VCaP (cell line): ENCODE measurements at regions not wholly inside any gene's neighbourhood (a gene's known extent, or its start where the extent isn't known, plus 50 kb on each side); places are given as distances from the start of the nearest gene placed in this dataset.

ENCODE experiments used
- H3K27ac ChIP-seq: fragments of 450-650 bp; 2 replicates; pipeline ENCODE4 v1.5.1; 2017
- TF ChIP-seq, protein P1 (sequence below): fragments of 450-650 bp; conservative IDR thresholded peaks from 2 replicates; pipeline ENCODE4 v1.5.1; 2017; ENCODE audit warnings: mild to moderate bottlenecking, moderate library complexity

DNA sequence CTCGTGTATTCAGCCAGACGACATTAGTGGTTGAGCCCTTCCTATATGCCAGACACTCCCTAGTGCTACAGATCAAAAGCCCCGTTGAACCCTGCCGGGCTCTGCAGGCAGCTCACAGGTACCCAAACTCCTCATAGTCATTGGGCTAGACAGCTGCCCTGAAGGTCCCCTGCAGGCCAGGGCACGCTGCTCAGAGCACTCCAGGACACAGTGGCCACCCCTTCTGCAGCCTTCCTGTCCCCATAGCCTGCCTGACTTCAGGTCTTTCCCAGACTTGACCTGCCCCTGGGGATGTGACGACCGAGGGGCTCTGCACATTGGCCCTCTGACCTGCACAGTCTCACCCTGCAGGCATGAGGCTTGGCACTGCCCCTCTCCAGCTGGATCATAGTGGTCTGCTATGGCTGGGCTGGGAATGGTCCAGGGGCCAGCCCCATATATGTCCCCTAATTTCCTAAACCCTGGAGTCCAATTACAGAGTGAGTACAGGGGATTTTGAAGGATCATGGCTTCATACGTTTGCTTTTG is 64.2 kb upstream of the UBAC2 start:
- TF ChIP-seq, protein P1, sequence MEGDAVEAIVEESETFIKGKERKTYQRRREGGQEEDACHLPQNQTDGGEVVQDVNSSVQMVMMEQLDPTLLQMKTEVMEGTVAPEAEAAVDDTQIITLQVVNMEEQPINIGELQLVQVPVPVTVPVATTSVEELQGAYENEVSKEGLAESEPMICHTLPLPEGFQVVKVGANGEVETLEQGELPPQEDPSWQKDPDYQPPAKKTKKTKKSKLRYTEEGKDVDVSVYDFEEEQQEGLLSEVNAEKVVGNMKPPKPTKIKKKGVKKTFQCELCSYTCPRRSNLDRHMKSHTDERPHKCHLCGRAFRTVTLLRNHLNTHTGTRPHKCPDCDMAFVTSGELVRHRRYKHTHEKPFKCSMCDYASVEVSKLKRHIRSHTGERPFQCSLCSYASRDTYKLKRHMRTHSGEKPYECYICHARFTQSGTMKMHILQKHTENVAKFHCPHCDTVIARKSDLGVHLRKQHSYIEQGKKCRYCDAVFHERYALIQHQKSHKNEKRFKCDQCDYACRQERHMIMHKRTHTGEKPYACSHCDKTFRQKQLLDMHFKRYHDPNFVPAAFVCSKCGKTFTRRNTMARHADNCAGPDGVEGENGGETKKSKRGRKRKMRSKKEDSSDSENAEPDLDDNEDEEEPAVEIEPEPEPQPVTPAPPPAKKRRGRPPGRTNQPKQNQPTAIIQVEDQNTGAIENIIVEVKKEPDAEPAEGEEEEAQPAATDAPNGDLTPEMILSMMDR: no peak
- H3K27ac ChIP-seq: no peak overlapping the region

DNA sequence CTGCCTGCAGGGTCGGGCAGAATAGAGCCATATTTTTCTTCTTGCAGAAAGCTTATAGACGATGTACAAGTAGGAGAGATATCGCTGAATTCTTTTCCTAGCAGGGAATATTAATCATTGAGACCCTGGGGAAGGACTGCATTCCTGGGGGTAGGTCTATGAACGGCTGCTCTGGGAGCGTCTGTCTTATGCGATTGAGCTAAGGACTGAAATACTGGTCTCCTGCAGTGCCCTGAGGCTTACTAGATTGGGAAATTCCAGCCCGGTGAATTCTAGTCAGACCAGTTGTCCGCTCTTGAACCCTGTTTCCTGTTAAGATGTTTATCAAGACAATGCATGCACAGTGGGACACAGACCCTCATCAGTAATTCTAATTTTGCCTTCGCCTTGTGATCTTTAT is 59.8 kb upstream of the UBAC2 start:
- H3K27ac ChIP-seq: no peak overlapping the region
- TF ChIP-seq, protein P1: no peak

DNA sequence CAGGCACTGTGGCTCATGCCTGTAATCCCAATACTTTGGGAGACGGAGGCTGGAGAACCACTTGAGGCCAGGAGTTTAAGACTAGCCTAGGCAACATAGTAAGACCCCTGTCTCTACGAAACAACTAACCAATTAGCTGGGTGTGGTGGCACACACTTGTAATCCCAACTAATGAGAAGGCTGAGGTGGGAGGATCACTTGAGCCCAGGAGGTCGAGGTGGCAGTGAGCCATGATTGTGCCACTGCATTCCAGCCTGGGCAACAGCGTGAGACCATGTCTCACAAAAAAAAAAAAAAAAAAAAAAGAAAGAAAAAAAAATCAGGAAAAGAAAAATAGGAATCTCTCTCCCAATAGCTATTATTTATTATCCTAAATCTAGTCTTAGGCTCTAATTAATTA is 56.8 kb upstream of the UBAC2 start:
- no peak overlapping the region for H3K27ac ChIP-seq
- TF ChIP-seq, protein P1: no peak

DNA sequence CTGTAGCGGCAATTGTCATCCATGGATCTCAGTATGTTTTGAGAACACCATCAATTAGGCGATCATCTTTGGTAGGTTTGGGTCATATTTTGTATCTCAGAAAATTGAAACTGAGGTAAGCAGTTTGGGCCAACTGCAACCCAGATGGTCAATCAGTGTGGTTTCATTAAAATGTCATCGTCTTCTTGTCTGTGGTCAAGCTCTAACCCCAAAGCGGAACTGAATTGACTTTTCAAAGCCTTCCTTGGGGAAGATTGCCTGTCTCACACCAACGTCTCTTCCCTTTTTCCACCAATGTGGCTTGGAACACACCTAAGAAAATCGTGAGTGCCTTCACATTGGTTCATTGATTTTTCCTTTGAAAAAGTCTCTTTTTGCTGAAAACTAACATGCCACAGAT is 56.3 kb upstream of the UBAC2 start:
- TF ChIP-seq, protein P1: no peak
- H3K27ac ChIP-seq: no peak overlapping the region

DNA sequence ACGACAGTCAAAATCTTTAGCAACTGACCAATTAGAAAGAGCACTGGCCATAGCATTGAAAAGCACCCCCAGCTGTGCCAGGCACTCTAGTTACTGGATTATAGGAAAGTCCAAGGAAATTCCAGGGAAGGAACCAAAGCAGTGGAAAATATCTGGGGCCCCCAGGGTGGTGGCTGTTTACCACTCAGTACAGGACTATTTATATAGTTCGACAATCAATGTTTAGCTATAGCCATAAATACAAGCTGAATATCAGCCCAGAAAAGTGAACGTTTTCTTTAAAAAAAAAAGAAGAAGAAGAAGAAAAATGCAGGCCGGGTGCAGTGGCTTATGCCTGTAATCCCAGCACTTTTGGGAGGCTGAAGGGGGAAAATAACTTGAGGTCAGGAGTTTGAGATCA is 55.2 kb upstream of the UBAC2 start:
- TF ChIP-seq, protein P1: no peak
- H3K27ac ChIP-seq: no peak overlapping the region

DNA sequence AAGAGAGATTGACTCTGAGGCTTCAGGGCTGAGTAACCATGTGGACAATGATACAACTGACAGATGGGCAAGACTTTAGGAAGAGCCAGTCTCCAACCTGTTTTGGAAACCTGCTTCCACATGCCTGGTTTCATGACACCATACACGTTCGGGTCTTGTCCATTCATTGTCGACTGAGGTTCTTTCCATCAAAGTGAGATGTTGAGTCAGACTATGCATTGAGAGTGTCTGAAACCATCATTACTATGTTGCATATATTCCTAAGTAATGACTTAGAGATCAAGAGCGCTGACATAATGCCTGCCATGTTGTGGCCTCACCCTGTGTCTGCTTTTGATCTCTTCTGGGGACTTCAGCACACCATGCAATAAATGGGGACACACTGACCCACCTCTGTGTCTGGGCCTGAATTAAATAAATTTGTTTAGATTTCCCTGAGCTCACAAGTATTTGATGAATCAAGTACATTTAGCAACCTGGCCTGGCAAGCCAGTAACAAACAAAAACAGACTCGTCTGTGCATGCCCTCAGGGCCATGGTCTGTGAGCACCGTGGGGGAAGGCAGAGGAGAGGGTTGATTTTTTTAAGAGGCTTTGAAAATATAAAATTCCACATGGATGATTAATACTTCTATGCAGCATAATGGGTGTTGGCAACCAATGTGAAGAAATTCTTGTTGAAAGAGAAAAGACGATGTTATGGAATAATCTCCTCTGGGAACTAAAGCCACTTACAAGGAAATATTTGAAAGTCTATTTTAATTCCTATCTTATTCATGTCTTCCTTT is 49.9 kb upstream of the UBAC2 start:
- TF ChIP-seq, protein P1: no peak
- H3K27ac ChIP-seq: no peak overlapping the region
